GM19193 (cell line): ENCODE measurements at regions not wholly inside any gene's neighbourhood (a gene's known extent, or its start where the extent isn't known, plus 50 kb on each side); places are given as distances from the start of the nearest gene placed in this dataset.

ENCODE experiments used
- POLR2A ChIP-seq: IDR thresholded peaks from 4 replicates; pipeline ENCODE4 v1.6.1; 2011; ENCODE audit not compliant: insufficient read depth, insufficient read length; ENCODE audit errors: extremely low read depth

GRCh38 chr9:129270903-129271431 is 92.9 kb upstream of the IER5L start:
- TF ChIP-seq POLR2A: no peak

- no peak for TF ChIP-seq POLR2A
These were observed 92.1 kb upstream of the IER5L start for GRCh38 chr9:129270205-129270604.

GRCh38 chr9:129267141-129267540 is 89.1 kb upstream of the IER5L start:
- no peak for TF ChIP-seq POLR2A

- TF ChIP-seq POLR2A: no peak
These were observed 88.5 kb upstream of the IER5L start for GRCh38 chr9:129266536-129266935.

GRCh38 chr9:129264388-129264787 is 86.3 kb upstream of the IER5L start:
- TF ChIP-seq POLR2A: no peak

- TF ChIP-seq POLR2A: no peak
These were observed 85.8 kb upstream of the IER5L start for GRCh38 chr9:129263836-129264235.

- no peak for TF ChIP-seq POLR2A
These were observed 84.2 kb upstream of the IER5L start for GRCh38 chr9:129262261-129262660.

GRCh38 chr9:129259375-129259774 is 81.3 kb upstream of the IER5L start:
- TF ChIP-seq POLR2A: no peak

GRCh38 chr9:129258823-129259301 is 80.8 kb upstream of the IER5L start:
- TF ChIP-seq POLR2A: no peak

GRCh38 chr9:129258124-129258822 is 80.2 kb upstream of the IER5L start:
- no peak for TF ChIP-seq POLR2A

GRCh38 chr9:129256959-129257713 is 79.1 kb upstream of the IER5L start:
- no peak for TF ChIP-seq POLR2A

GRCh38 chr9:129254566-129255287 is 76.7 kb upstream of the IER5L start:
- no peak for TF ChIP-seq POLR2A

GRCh38 chr9:129253803-129254381 is 75.8 kb upstream of the IER5L start:
- no peak for TF ChIP-seq POLR2A

- TF ChIP-seq POLR2A: no peak
These were observed 75.1 kb upstream of the IER5L start for GRCh38 chr9:129252937-129253802.
